ENCODE measurements at regions not wholly inside any gene's neighbourhood (a gene's known extent, or its start where the extent isn't known, plus 50 kb on each side); places are given as distances from the start of the nearest gene placed in this dataset.

DNA sequence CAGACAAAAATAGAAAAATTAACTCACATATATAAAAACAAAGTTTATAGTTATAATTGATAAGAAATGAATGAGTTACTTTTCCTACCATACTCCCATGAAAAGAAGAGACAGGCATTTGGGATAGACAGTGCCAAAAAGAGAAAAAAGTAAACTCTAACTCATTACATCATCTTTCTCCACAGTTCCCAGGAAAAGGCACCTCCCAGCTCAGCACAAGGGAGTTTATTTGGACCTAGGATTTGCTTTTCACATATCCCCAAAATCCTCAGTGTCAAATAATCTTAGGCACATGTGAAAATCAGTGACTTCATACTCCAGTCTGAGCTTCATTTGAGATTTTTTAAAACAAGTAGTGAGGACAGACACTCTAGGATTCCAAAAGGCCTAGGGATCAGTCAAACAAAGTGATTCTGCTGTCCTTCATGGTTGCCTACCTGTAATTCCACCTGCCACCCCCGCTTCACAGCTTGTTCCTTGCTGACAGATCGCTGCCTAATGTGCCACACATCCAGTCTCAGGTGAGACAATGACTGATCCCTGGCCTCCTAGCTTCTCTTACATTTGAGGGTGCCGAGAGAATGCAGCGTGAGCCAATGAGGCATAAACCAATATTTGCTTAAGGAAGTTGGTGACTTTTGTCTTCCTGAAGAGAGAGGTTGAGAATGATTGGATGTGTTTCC, 573.7 kb downstream of the TBL1XR1 start:
- Mint-ChIP-seq H3K27ac (no peak overlapping the region), H3K9me3 (peaks cover 0 to 9% (median 3%) of the 10 kb centered on the region in 7 donors), H3K36me3 (no peaks in the 10 kb centered on the region), H3K27me3 (ENCODE audit: low read depth in 3 of 3) (no peaks in the 10 kb centered on the region), H3K4me1 (no peaks in the 10 kb centered on the region), H3K4me3 (no peak overlapping the region)
- H3K9ac ChIP-seq (ENCODE audit: insufficient read depth, low read length, poor library complexity, severe bottlenecking) = no peak overlapping the region
- intact Hi-C loops (cut with micrococcal nuclease) = no loop called here
- DNase-seq = no peak
- H3K36me3 ChIP-seq (replicated peaks in 1 of 2; ENCODE audit: control insufficient read depth in 1 of 2, insufficient read depth in 2 of 2, low read length in 2 of 2) = no peaks in the 10 kb centered on the region
- no peak overlapping the region for H3K27ac ChIP-seq (ENCODE audit: low read depth in 1 of 2, low read length in 2 of 2)
- TF ChIP-seq, protein P1, sequence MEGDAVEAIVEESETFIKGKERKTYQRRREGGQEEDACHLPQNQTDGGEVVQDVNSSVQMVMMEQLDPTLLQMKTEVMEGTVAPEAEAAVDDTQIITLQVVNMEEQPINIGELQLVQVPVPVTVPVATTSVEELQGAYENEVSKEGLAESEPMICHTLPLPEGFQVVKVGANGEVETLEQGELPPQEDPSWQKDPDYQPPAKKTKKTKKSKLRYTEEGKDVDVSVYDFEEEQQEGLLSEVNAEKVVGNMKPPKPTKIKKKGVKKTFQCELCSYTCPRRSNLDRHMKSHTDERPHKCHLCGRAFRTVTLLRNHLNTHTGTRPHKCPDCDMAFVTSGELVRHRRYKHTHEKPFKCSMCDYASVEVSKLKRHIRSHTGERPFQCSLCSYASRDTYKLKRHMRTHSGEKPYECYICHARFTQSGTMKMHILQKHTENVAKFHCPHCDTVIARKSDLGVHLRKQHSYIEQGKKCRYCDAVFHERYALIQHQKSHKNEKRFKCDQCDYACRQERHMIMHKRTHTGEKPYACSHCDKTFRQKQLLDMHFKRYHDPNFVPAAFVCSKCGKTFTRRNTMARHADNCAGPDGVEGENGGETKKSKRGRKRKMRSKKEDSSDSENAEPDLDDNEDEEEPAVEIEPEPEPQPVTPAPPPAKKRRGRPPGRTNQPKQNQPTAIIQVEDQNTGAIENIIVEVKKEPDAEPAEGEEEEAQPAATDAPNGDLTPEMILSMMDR (IDR thresholded peaks at IDR 0.05) = no peak
- no peaks in the 10 kb centered on the region for H3K4me1 ChIP-seq (ENCODE audit: control insufficient read depth in 1 of 2, insufficient read depth in 2 of 2, low read length in 2 of 2)
- H4K20me1 ChIP-seq (ENCODE audit: insufficient read depth, low read length) = no peaks in the 10 kb centered on the region
- no peak overlapping the region for H3K4me2 ChIP-seq (replicated peaks; ENCODE audit: extremely low read depth, low read length, poor library complexity, severe bottlenecking)
- no peaks in the 10 kb centered on the region for H3K9me3 ChIP-seq (replicated peaks in 1 of 2; ENCODE audit: control insufficient read depth in 1 of 2, insufficient read depth in 1 of 2, low read length in 2 of 2)
- H2AFZ ChIP-seq (ENCODE audit: insufficient read depth, low read depth, low read length, poor library complexity, severe bottlenecking) = no peak overlapping the region
- H3K4me3 ChIP-seq (replicated peaks in 1 of 3; ENCODE audit: low read depth in 2 of 3, low read length in 3 of 3) = no peak overlapping the region
- no peaks in the 10 kb centered on the region for H3K79me2 ChIP-seq (ENCODE audit: insufficient read depth, low read length)
- H3K27me3 ChIP-seq (ENCODE audit: control insufficient read depth in 2 of 2, insufficient read depth in 2 of 2, low read length in 2 of 2) = no peaks in the 10 kb centered on the region
- WGBS (ENCODE audit: insufficient coverage) = 87% methylated on average over 2 of the region's 4 CpGs

DNA sequence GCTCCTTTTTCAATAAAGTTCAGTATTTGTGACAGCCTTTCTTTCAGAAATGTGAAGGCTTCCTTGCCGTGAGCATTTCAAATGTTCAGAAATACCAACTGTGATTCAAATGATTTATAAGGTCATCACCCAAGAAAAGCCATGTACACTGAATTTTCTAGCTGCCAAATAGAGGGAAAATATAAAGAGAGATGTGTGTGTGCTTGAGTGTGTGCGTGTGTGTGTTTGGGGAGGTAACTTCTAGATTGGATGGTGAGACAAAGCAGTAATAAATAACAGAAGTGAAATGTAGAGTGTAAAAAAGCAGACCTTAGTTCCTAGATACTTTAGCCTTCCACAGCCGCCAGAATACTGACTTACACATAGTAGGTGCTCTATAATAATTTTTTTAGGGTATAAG, 577.4 kb downstream of the TBL1XR1 start:
- Mint-ChIP-seq H3K4me3 (no peak overlapping the region), H3K4me1 (no peaks in the 10 kb centered on the region), H3K27ac (no peak overlapping the region), H3K9me3 (peaks cover 0 to 3% (median 0%) of the 10 kb centered on the region in 7 donors), H3K27me3 (ENCODE audit: low read depth in 3 of 3) (no peaks in the 10 kb centered on the region), H3K36me3 (no peaks in the 10 kb centered on the region)
- DNase-seq = no peak
- intact Hi-C loops (cut with micrococcal nuclease) = no loop called here
- Histone ChIP-seq H3K27ac (ENCODE audit: low read depth in 1 of 2, low read length in 2 of 2) (no peak overlapping the region), H3K9ac (ENCODE audit: insufficient read depth, low read length, poor library complexity, severe bottlenecking) (no peak overlapping the region), H3K4me2 (replicated peaks; ENCODE audit: extremely low read depth, low read length, poor library complexity, severe bottlenecking) (no peak overlapping the region), H3K36me3 (replicated peaks in 1 of 2; ENCODE audit: control insufficient read depth in 1 of 2, insufficient read depth in 2 of 2, low read length in 2 of 2) (no peaks in the 10 kb centered on the region), H2AFZ (ENCODE audit: insufficient read depth, low read depth, low read length, poor library complexity, severe bottlenecking) (no peak overlapping the region), H3K9me3 (replicated peaks in 1 of 2; ENCODE audit: control insufficient read depth in 1 of 2, insufficient read depth in 1 of 2, low read length in 2 of 2) (no peaks in the 10 kb centered on the region), H3K4me1 (ENCODE audit: control insufficient read depth in 1 of 2, insufficient read depth in 2 of 2, low read length in 2 of 2) (no peaks in the 10 kb centered on the region), H4K20me1 (ENCODE audit: insufficient read depth, low read length) (no peaks in the 10 kb centered on the region), H3K27me3 (ENCODE audit: control insufficient read depth in 2 of 2, insufficient read depth in 2 of 2, low read length in 2 of 2) (no peaks in the 10 kb centered on the region), H3K79me2 (ENCODE audit: insufficient read depth, low read length) (no peaks in the 10 kb centered on the region), H3K4me3 (replicated peaks in 1 of 3; ENCODE audit: low read depth in 2 of 3, low read length in 3 of 3) (no peak overlapping the region)
- no CpG with 5 or more reads among the region's 3 CpGs for WGBS (ENCODE audit: insufficient coverage)
- TF ChIP-seq, protein P1 (IDR thresholded peaks at IDR 0.05) = no peak
